22Rv1 (cell line): ENCODE measurements at regions not wholly inside any gene's neighbourhood (a gene's known extent, or its start where the extent isn't known, plus 50 kb on each side); places are given as distances from the start of the nearest gene placed in this dataset.
"Not testable (repeated sequence)": the region's sequence is repeated elsewhere in the genome, so short reads cannot be mapped to it uniquely, and the experiment has no call there.

Source experiments
- H3K27ac ChIP-seq: fragments of 450-650 bp; 2 replicates; pipeline ENCODE4 v1.5.1; 2017
- ZFX ChIP-seq: fragments of 450-650 bp; IDR thresholded peaks from 2 replicates; pipeline ENCODE4 v1.6.1; 2017; ENCODE audit warnings: antibody characterized with exemption, borderline replicate concordance
- TF ChIP-seq, protein P1 (sequence below): fragments of 450-650 bp; IDR thresholded peaks from 2 replicates; pipeline ENCODE4 v1.5.1; 2017; ENCODE audit warnings: mild to moderate bottlenecking

DNA sequence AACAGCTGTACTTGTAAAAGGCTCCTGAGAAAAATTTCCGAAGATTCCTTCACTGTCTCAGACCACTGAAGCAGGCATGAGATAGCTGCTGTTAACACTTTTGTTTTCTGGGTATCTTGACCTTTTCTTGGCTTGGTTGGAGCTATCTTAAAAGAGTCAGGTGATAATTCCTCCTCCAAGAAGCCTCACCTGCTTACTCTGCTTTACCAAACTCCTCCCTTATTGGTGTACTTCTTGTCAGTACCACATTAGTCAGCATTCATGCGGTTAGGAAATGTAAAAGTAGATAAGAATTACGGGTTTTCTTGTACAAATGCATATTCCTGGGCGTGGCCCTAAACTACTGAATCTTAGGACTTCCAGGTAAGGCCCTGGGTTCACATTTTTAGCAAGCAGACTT is 489.8 kb upstream of the LARGE1 start:
- no peak overlapping the region for H3K27ac ChIP-seq
- TF ChIP-seq, protein P1, sequence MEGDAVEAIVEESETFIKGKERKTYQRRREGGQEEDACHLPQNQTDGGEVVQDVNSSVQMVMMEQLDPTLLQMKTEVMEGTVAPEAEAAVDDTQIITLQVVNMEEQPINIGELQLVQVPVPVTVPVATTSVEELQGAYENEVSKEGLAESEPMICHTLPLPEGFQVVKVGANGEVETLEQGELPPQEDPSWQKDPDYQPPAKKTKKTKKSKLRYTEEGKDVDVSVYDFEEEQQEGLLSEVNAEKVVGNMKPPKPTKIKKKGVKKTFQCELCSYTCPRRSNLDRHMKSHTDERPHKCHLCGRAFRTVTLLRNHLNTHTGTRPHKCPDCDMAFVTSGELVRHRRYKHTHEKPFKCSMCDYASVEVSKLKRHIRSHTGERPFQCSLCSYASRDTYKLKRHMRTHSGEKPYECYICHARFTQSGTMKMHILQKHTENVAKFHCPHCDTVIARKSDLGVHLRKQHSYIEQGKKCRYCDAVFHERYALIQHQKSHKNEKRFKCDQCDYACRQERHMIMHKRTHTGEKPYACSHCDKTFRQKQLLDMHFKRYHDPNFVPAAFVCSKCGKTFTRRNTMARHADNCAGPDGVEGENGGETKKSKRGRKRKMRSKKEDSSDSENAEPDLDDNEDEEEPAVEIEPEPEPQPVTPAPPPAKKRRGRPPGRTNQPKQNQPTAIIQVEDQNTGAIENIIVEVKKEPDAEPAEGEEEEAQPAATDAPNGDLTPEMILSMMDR = no peak
- no peak for TF ChIP-seq ZFX

DNA sequence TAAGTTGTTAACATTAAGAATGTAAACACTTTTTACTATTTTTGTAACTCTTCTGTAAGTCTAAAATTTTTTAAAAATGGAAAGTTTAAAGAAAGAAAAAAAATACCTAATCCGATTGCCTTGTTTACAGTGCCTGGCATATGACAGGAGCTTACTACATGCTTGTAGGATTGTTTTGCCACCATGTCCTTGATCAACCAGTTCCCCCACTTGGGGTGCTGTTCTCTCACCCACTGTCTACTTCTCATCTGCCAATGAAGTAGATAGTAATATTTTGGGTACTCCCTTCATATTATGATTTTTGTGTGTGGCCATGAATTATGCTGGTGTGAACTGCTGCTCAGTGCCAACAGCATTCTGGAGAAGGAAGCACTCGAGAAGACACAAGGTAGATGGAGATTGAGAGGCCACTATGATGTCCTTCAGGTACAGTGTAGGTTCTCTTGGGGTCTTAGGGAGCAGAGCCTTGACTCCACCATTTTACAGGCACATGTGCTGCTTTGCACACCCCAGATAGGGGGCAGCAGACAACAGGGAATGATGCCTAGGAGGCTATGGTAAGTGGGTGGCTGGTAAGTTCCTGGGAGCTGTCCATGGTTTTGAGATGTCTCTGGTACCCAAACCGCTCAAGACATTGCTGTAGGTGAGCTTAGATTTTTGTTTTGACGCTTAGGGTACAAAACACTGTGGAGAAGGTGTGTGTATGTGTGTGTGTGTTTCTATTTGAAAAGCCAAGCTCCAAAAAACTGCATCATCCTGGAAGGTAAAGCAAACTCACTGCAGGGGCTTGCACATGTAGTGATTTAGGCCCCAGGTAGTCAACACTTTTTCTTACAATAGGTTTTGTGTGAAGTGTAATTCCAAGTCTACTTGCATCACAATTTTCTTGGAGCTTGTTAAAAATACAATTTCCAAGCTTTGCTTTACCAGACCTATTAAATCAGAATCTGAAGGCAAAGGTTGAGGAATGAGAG is 494.5 kb upstream of the LARGE1 start:
- H3K27ac ChIP-seq = no peak overlapping the region
- no peak for TF ChIP-seq ZFX
- TF ChIP-seq, protein P1 = peak; percentile 77

DNA sequence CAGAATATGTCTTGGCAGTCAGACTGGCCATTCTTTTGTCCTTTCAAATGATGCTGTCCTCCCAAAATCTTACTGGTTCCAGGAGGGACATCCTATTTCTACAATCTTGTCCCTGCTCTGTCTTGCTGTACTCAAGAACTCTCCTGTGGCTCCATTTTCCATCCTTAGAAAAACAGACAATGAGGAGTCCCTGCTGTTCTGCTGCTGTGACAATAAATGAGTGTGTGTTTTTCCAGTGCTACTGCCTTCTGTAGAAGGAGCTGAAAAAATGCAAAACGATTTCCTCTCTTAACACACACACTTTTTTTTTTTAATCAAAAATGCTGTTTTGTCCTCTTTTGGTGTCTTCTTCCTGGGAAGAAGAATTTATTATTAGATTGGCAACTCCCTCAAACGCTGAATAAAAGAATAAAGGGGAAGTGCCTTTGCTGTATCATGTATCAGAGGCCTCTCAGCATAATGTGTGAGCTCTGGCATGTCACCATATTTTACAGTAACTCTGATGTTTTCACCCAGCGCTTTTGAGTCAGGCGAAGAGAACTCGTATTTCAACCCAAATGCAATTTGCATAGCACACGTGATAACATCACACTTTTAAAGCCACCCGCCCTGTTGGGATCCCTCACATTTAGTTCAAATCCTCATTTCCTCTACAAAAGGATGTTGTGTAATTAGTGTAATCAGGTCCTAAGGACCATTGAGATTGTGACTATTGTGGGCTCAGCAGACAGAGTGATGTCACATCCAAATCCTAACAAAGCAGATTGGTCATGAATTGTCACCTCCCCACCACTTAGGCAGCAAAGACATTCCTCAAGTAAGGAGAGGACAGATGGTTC is 496.0 kb upstream of the LARGE1 start:
- no peak overlapping the region for H3K27ac ChIP-seq
- TF ChIP-seq, protein P1 = no peak
- TF ChIP-seq ZFX = no peak

DNA sequence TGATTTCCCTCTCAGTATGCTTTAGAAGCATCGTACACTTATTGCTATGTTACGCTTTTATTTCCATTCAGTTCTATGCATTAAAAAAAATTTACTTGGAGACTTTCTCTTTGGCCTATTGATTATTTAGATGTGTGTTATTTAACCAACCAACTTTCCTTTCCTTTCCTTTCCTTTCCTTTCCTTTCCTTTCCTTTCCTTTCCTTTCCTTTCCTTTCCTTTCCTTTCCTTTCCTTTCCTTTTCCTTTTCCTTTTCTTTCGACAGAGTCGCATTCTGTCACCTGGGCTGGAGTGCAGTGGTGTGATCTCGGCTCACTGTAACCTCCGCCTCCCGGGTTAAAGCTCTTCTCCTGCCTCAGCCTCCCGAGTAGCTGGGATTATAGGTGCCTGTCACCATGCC is 502.7 kb upstream of the LARGE1 start:
- not testable (repeated sequence) for H3K27ac ChIP-seq

DNA sequence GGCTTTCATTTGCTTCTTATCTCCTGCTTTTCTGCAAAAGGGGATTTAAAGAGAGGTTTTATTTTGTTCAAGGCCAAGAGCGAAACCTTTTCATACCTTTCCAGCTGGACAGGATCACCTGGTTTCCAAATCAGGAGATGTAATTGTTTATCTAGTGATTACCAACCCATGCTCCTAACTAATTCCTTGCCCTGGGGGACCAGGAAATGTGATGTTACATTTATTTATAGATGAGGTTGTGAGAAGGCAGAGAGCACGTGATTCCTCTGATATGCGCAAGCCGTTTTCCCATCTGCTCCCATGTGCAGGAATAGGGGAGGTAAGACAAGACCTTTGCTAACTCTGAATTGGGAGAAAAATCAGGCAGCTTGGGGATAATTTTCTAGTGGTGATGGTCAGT is 507.2 kb upstream of the LARGE1 start:
- no peak overlapping the region for H3K27ac ChIP-seq
- no peak for TF ChIP-seq ZFX
- TF ChIP-seq, protein P1 = no peak

DNA sequence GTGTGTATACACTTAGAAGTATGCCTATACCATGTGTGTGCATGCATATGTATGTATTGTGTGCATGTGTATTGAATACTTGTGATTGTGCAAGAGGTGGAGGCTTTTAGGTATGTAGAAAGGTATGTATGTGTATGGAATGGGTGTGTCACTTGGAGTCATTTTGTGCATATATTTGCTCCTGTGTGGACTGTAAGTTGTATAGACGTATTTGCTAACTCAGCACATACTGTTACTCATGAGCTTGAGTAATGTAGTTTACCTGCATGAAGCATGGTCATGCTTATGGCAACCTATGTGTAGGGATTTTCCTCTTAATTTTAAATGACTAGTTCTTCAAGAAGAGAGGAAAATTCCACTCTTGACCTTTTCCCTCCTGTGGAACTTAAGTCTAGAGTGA is 507.6 kb upstream of the LARGE1 start:
- H3K27ac ChIP-seq = no peak overlapping the region
- TF ChIP-seq ZFX = no peak
- TF ChIP-seq, protein P1 = no peak

DNA sequence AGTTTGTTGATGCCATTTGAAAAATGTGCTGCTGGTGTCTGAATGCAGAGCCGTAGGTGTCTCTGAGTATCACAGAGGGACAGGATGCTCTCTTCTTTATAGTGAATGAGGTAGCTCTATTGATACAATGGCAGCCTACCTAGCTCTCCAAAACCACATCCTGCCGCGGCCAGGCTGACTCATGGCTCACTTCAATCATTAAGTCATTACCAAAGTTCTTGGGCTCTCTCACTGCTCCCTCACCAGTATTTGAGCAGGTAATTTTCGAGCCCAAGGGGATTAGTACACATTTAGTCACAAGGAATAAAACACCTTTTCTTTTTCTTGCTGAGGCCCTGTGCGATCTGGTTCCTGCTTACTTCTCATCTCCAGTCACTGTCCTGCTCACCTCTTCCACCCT is 509.0 kb upstream of the LARGE1 start:
- H3K27ac ChIP-seq = no peak overlapping the region
- TF ChIP-seq ZFX = no peak
- TF ChIP-seq, protein P1 = no peak
